ENCODE measurements at regions not wholly inside any gene's neighbourhood (a gene's known extent, or its start where the extent isn't known, plus 50 kb on each side); places are given as distances from the start of the nearest gene placed in this dataset.

- no peak for DNase-seq (ENCODE audit: low read depth, low spot score)
- TF ChIP-seq EZH2 (IDR thresholded peaks at IDR 0.05) (no peak), POLR2AphosphoS5 (IDR thresholded peaks at IDR 0.05; ENCODE audit: borderline replicate concordance, low read depth, low read length) (no peak), FOXP2 (optimal IDR thresholded peaks at IDR 0.05; ENCODE audit: control extremely low read depth, extremely low read length, insufficient read depth) (no peak)
- H3K4me3 ChIP-seq: no peak overlapping the region
Measured at GRCh38 chr6:166736634-166737033, 109.6 kb upstream of the RPS6KA2 start.

GRCh38 chr6:166733900-166734299, 106.8 kb upstream of the RPS6KA2 start:
- no peak for TF ChIP-seq FOXP2 (optimal IDR thresholded peaks at IDR 0.05; ENCODE audit: control extremely low read depth, extremely low read length, insufficient read depth)
- no peak for TF ChIP-seq EZH2 (IDR thresholded peaks at IDR 0.05)
- no peak for TF ChIP-seq POLR2AphosphoS5 (IDR thresholded peaks at IDR 0.05; ENCODE audit: borderline replicate concordance, low read depth, low read length)
- no peaks in the 10 kb centered on the region for H3K36me3 ChIP-seq (ENCODE audit: insufficient read depth, low read length)
- no peak overlapping the region for H3K27ac ChIP-seq
- no peak overlapping the region for H3K4me3 ChIP-seq
- no peaks in the 10 kb centered on the region for H3K9me3 ChIP-seq (ENCODE audit: low read depth, low read length)
- DNase-seq (ENCODE audit: low read depth, low spot score): no peak
- H3K9ac ChIP-seq (ENCODE audit: insufficient read length): no peak overlapping the region

More at GRCh38 chr6:166736634-166737033, 109.6 kb upstream of the RPS6KA2 start:
- Histone ChIP-seq H3K27ac (no peak overlapping the region), H3K9me3 (ENCODE audit: low read depth, low read length) (no peaks in the 10 kb centered on the region), H3K9ac (ENCODE audit: insufficient read length) (no peak overlapping the region), H3K36me3 (ENCODE audit: insufficient read depth, low read length) (no peaks in the 10 kb centered on the region)

- TF ChIP-seq EZH2 (IDR thresholded peaks at IDR 0.05) (no peak), FOXP2 (optimal IDR thresholded peaks at IDR 0.05; ENCODE audit: control extremely low read depth, extremely low read length, insufficient read depth) (no peak), POLR2AphosphoS5 (IDR thresholded peaks at IDR 0.05; ENCODE audit: borderline replicate concordance, low read depth, low read length) (no peak)
- Histone ChIP-seq H3K27ac (no peak overlapping the region), H3K36me3 (ENCODE audit: insufficient read depth, low read length) (no peaks in the 10 kb centered on the region), H3K9ac (ENCODE audit: insufficient read length) (no peak overlapping the region), H3K4me3 (no peak overlapping the region), H3K9me3 (ENCODE audit: low read depth, low read length) (no peaks in the 10 kb centered on the region)
- no peak for DNase-seq (ENCODE audit: low read depth, low spot score)
Measured at GRCh38 chr6:166729658-166730057, 102.6 kb upstream of the RPS6KA2 start.

- Histone ChIP-seq H3K27ac (no peak overlapping the region), H3K4me3 (no peak overlapping the region), H3K9me3 (ENCODE audit: low read depth, low read length) (no peaks in the 10 kb centered on the region), H3K36me3 (ENCODE audit: insufficient read depth, low read length) (no peaks in the 10 kb centered on the region), H3K9ac (ENCODE audit: insufficient read length) (no peak overlapping the region)
- DNase-seq (ENCODE audit: low read depth, low spot score): no peak
- TF ChIP-seq EZH2 (IDR thresholded peaks at IDR 0.05) (no peak), FOXP2 (optimal IDR thresholded peaks at IDR 0.05; ENCODE audit: control extremely low read depth, extremely low read length, insufficient read depth) (no peak), POLR2AphosphoS5 (IDR thresholded peaks at IDR 0.05; ENCODE audit: borderline replicate concordance, low read depth, low read length) (no peak)
Measured at GRCh38 chr6:166728884-166729530, 102.0 kb upstream of the RPS6KA2 start.

GRCh38 chr6:166726201-166726600, 99.2 kb upstream of the RPS6KA2 start:
- DNase-seq (ENCODE audit: low read depth, low spot score): no peak
- no peak overlapping the region for H3K27ac ChIP-seq
- H3K9ac ChIP-seq (ENCODE audit: insufficient read length): no peak overlapping the region
- H3K9me3 ChIP-seq (ENCODE audit: low read depth, low read length): no peaks in the 10 kb centered on the region
- no peaks in the 10 kb centered on the region for H3K36me3 ChIP-seq (ENCODE audit: insufficient read depth, low read length)
- H3K4me3 ChIP-seq: no peak overlapping the region
- TF ChIP-seq EZH2 (IDR thresholded peaks at IDR 0.05) (no peak), POLR2AphosphoS5 (IDR thresholded peaks at IDR 0.05; ENCODE audit: borderline replicate concordance, low read depth, low read length) (no peak), FOXP2 (optimal IDR thresholded peaks at IDR 0.05; ENCODE audit: control extremely low read depth, extremely low read length, insufficient read depth) (no peak)

GRCh38 chr6:166725571-166725970, 98.5 kb upstream of the RPS6KA2 start:
- H3K27ac ChIP-seq: no peak overlapping the region
- H3K9me3 ChIP-seq (ENCODE audit: low read depth, low read length): no peaks in the 10 kb centered on the region
- no peak for DNase-seq (ENCODE audit: low read depth, low spot score)
- H3K4me3 ChIP-seq: no peak overlapping the region
- no peaks in the 10 kb centered on the region for H3K36me3 ChIP-seq (ENCODE audit: insufficient read depth, low read length)
- TF ChIP-seq FOXP2 (optimal IDR thresholded peaks at IDR 0.05; ENCODE audit: control extremely low read depth, extremely low read length, insufficient read depth): no peak
- no peak for TF ChIP-seq POLR2AphosphoS5 (IDR thresholded peaks at IDR 0.05; ENCODE audit: borderline replicate concordance, low read depth, low read length)
- TF ChIP-seq EZH2 (IDR thresholded peaks at IDR 0.05): no peak
- H3K9ac ChIP-seq (ENCODE audit: insufficient read length): no peak overlapping the region

GRCh38 chr6:166724576-166724975, 97.5 kb upstream of the RPS6KA2 start:
- H3K36me3 ChIP-seq (ENCODE audit: insufficient read depth, low read length): no peaks in the 10 kb centered on the region
- H3K9me3 ChIP-seq (ENCODE audit: low read depth, low read length): no peaks in the 10 kb centered on the region
- no peak overlapping the region for H3K9ac ChIP-seq (ENCODE audit: insufficient read length)
- no peak overlapping the region for H3K27ac ChIP-seq
- no peak overlapping the region for H3K4me3 ChIP-seq
- TF ChIP-seq FOXP2 (optimal IDR thresholded peaks at IDR 0.05; ENCODE audit: control extremely low read depth, extremely low read length, insufficient read depth) (no peak), EZH2 (IDR thresholded peaks at IDR 0.05) (no peak), POLR2AphosphoS5 (IDR thresholded peaks at IDR 0.05; ENCODE audit: borderline replicate concordance, low read depth, low read length) (no peak)
- no peak for DNase-seq (ENCODE audit: low read depth, low spot score)

GRCh38 chr6:166722785-166723184, 95.7 kb upstream of the RPS6KA2 start:
- Histone ChIP-seq H3K4me3 (no peak overlapping the region), H3K9me3 (ENCODE audit: low read depth, low read length) (no peaks in the 10 kb centered on the region), H3K27ac (no peak overlapping the region), H3K9ac (ENCODE audit: insufficient read length) (no peak overlapping the region), H3K36me3 (ENCODE audit: insufficient read depth, low read length) (no peaks in the 10 kb centered on the region)
- TF ChIP-seq POLR2AphosphoS5 (IDR thresholded peaks at IDR 0.05; ENCODE audit: borderline replicate concordance, low read depth, low read length) (no peak), EZH2 (IDR thresholded peaks at IDR 0.05) (no peak), FOXP2 (optimal IDR thresholded peaks at IDR 0.05; ENCODE audit: control extremely low read depth, extremely low read length, insufficient read depth) (no peak)
- DNase-seq (ENCODE audit: low read depth, low spot score): no peak

- TF ChIP-seq EZH2 (IDR thresholded peaks at IDR 0.05) (no peak), POLR2AphosphoS5 (IDR thresholded peaks at IDR 0.05; ENCODE audit: borderline replicate concordance, low read depth, low read length) (no peak), FOXP2 (optimal IDR thresholded peaks at IDR 0.05; ENCODE audit: control extremely low read depth, extremely low read length, insufficient read depth) (no peak)
- no peaks in the 10 kb centered on the region for H3K36me3 ChIP-seq (ENCODE audit: insufficient read depth, low read length)
- DNase-seq (ENCODE audit: low read depth, low spot score): no peak
- H3K27ac ChIP-seq: no peak overlapping the region
- no peak overlapping the region for H3K4me3 ChIP-seq
- no peaks in the 10 kb centered on the region for H3K9me3 ChIP-seq (ENCODE audit: low read depth, low read length)
- H3K9ac ChIP-seq (ENCODE audit: insufficient read length): no peak overlapping the region
Measured at GRCh38 chr6:166721576-166721975, 94.5 kb upstream of the RPS6KA2 start.
